ENCODE measurements at regions not wholly inside any gene's neighbourhood (a gene's known extent, or its start where the extent isn't known, plus 50 kb on each side); places are given as distances from the start of the nearest gene placed in this dataset.

DNA sequence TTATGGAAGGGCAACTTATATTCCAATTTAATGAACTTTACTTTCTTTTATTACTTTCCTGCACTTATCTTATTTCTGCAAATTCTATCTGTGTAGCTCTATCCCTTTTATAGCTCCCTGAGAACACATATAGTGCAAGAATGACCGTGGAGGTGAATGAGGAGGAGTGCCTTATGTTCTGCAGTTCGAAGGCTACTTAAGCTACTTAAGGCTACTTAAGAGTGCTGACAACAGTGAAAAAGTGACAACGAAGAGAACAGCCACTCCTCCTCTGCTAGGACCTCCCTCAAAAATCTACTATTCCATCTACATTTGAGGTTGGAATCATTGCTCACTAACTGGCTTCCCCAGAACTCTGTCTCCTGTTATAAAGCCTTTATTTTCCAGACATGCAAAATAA, 1365.7 kb upstream of the C9orf72 start:
- intact Hi-C loops (cut with micrococcal nuclease; ENCODE audit: unreplicated experiment) (no loop called here), in situ Hi-C loops (cut with HindIII; ENCODE audit: extremely low pct_ligation_motif_present, low pct_unique_long_range_greater_than_20kb) (no loop called here)
- FAIRE-seq (no peak), DNase-seq (ENCODE audit: low spot score) (no peak), ATAC-seq (no peak)
- POLR2A ChIA-PET: no interaction called here
- WGBS (ENCODE audit: low lambda C conversion rate): 2% methylated on average over 3 of the region's 3 CpGs
- no peak overlapping the region for H3K4me3 ChIP-seq (replicated peaks in 1 of 3; ENCODE audit: insufficient read depth in 1 of 3, low read depth in 2 of 3, low read length in 3 of 3)
- H3K36me3 ChIP-seq (replicated peaks in 1 of 2; ENCODE audit: control insufficient read depth in 1 of 2, insufficient read depth in 2 of 2, low read length in 2 of 2): no peaks in the 10 kb centered on the region
- H3K4me1 ChIP-seq (ENCODE audit: insufficient read depth, low read length): no peaks in the 10 kb centered on the region
- no peak overlapping the region for H2AFZ ChIP-seq (ENCODE audit: low read length)
- TF ChIP-seq, protein P1, sequence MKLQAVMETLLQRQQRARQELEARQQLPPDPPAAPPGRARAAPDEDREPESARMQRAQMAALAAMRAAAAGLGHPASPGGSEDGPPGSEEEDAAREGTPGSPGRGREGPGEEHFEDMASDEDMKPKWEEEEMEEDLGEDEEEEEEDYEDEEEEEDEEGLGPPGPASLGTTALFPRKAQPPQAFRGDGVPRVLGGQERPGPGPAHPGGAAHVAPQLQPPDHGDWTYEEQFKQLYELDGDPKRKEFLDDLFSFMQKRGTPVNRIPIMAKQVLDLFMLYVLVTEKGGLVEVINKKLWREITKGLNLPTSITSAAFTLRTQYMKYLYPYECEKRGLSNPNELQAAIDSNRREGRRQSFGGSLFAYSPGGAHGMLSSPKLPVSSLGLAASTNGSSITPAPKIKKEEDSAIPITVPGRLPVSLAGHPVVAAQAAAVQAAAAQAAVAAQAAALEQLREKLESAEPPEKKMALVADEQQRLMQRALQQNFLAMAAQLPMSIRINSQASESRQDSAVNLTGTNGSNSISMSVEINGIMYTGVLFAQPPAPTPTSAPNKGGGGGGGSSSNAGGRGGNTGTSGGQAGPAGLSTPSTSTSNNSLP (IDR thresholded peaks at IDR 0.05; ENCODE audit: low read depth, low read length): no peak
- TF ChIP-seq NFIC (IDR thresholded peaks at IDR 0.05; ENCODE audit: low read length) (no peak), SRSF1 (optimal IDR thresholded peaks at IDR 0.05; ENCODE audit: low read depth, low read length) (no peak), HNRNPUL1 (IDR thresholded peaks at IDR 0.05; ENCODE audit: low read depth, low read length) (no peak), SKI (IDR thresholded peaks at IDR 0.05; ENCODE audit: partially characterized antibody) (no peak), SMAD9 (CRISPR knock-in tag; IDR thresholded peaks at IDR 0.05) (no peak)
- no peaks in the 10 kb centered on the region for H3K27me3 ChIP-seq (ENCODE audit: control insufficient read depth in 1 of 2, insufficient read depth in 2 of 2, low read length in 2 of 2)
- no peak overlapping the region for H3K27ac ChIP-seq (ENCODE audit: extremely low read length, insufficient read depth, low read length)
- no peaks in the 10 kb centered on the region for H3K79me2 ChIP-seq (ENCODE audit: insufficient read depth, low read length)
- H3K9me3 ChIP-seq (ENCODE audit: low read length): no peaks in the 10 kb centered on the region
- no peak overlapping the region for H3K4me2 ChIP-seq (ENCODE audit: low read depth, low read length)
- CTCF ChIA-PET (ENCODE audit: low intra/inter-chr PET ratio, low total read pairs): no interaction called here
- BruUV-seq (replicated peaks): no TSS peak
- H3K9ac ChIP-seq (ENCODE audit: insufficient read depth, low read depth, low read length): no peak overlapping the region
- no peaks in the 10 kb centered on the region for H4K20me1 ChIP-seq (ENCODE audit: insufficient read depth, low read length)

DNA sequence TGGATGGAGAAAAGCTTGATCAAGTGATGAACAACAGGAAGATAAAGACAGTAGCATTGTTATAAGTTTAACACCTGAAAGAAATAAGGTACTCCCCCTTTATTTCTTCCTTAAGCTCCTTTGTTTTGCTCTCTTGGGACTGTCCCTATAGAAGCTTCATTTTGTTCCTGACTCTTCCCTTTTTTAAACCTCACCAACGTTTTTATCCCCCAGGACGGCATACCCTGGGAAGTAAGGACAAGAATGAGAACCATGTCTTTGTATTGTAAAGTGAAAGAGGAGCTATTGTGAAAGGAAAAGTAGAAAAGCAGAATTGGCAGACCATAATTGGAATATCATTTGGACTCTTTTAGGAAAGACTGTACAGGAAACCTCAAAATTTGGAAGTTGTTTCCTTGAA, 1368.6 kb upstream of the C9orf72 start:
- H3K9ac ChIP-seq (ENCODE audit: insufficient read depth, low read depth, low read length): no peak overlapping the region
- intact Hi-C loops (cut with micrococcal nuclease; ENCODE audit: unreplicated experiment): no loop called here
- BruUV-seq (replicated peaks): no TSS peak
- H3K27ac ChIP-seq (ENCODE audit: extremely low read length, insufficient read depth, low read length): no peak overlapping the region
- H3K4me2 ChIP-seq (ENCODE audit: low read depth, low read length): no peak overlapping the region
- no peaks in the 10 kb centered on the region for H4K20me1 ChIP-seq (ENCODE audit: insufficient read depth, low read length)
- no peaks in the 10 kb centered on the region for H3K27me3 ChIP-seq (ENCODE audit: control insufficient read depth in 1 of 2, insufficient read depth in 2 of 2, low read length in 2 of 2)
- FAIRE-seq (no peak), DNase-seq (ENCODE audit: low spot score) (no peak), ATAC-seq (no peak)
- no peak overlapping the region for H2AFZ ChIP-seq (ENCODE audit: low read length)
- H3K79me2 ChIP-seq (ENCODE audit: insufficient read depth, low read length): no peaks in the 10 kb centered on the region
- H3K4me1 ChIP-seq (ENCODE audit: insufficient read depth, low read length): no peaks in the 10 kb centered on the region
- CTCF ChIA-PET (ENCODE audit: low intra/inter-chr PET ratio, low total read pairs): no interaction called here
- H3K9me3 ChIP-seq (ENCODE audit: low read length): no peaks in the 10 kb centered on the region
- H3K4me3 ChIP-seq (replicated peaks in 1 of 3; ENCODE audit: insufficient read depth in 1 of 3, low read depth in 2 of 3, low read length in 3 of 3): no peak overlapping the region
- no peaks in the 10 kb centered on the region for H3K36me3 ChIP-seq (replicated peaks in 1 of 2; ENCODE audit: control insufficient read depth in 1 of 2, insufficient read depth in 2 of 2, low read length in 2 of 2)
- in situ Hi-C loops (cut with HindIII; ENCODE audit: extremely low pct_ligation_motif_present, low pct_unique_long_range_greater_than_20kb): no loop called here
- 0% methylated on average over 2 of the region's 2 CpGs for WGBS (ENCODE audit: low lambda C conversion rate)
- POLR2A ChIA-PET: no interaction called here
- TF ChIP-seq TSC22D2 (CRISPR knock-in tag; IDR thresholded peaks at IDR 0.05; ENCODE audit: borderline replicate concordance) (no peak), ZNF10 (CRISPR knock-in tag; IDR thresholded peaks at IDR 0.05; ENCODE audit: borderline replicate concordance, low read depth) (no peak), CAMTA2 (CRISPR knock-in tag; IDR thresholded peaks at IDR 0.05; ENCODE audit: borderline replicate concordance) (no peak), ZNF614 (CRISPR knock-in tag; IDR thresholded peaks at IDR 0.05; ENCODE audit: borderline replicate concordance) (no peak), TCF7 (IDR thresholded peaks at IDR 0.05; ENCODE audit: low read depth) (no peak)
- TF ChIP-seq, protein P2, sequence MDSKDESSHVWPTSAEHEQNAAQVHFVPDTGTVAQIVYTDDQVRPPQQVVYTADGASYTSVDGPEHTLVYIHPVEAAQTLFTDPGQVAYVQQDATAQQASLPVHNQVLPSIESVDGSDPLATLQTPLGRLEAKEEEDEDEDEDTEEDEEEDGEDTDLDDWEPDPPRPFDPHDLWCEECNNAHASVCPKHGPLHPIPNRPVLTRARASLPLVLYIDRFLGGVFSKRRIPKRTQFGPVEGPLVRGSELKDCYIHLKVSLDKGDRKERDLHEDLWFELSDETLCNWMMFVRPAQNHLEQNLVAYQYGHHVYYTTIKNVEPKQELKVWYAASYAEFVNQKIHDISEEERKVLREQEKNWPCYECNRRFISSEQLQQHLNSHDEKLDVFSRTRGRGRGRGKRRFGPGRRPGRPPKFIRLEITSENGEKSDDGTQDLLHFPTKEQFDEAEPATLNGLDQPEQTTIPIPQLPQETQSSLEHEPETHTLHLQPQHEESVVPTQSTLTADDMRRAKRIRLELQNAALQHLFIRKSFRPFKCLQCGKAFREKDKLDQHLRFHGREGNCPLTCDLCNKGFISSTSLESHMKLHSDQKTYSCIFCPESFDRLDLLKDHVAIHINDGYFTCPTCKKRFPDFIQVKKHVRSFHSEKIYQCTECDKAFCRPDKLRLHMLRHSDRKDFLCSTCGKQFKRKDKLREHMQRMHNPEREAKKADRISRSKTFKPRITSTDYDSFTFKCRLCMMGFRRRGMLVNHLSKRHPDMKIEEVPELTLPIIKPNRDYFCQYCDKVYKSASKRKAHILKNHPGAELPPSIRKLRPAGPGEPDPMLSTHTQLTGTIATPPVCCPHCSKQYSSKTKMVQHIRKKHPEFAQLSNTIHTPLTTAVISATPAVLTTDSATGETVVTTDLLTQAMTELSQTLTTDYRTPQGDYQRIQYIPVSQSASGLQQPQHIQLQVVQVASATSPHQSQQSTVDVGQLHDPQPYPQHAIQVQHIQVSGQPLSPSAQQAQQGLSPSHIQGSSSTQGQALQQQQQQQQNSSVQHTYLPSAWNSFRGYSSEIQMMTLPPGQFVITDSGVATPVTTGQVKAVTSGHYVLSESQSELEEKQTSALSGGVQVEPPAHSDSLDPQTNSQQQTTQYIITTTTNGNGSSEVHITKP (CRISPR knock-in tag; IDR thresholded peaks at IDR 0.05; ENCODE audit: low read depth): no peak
- TF ChIP-seq, protein P3, sequence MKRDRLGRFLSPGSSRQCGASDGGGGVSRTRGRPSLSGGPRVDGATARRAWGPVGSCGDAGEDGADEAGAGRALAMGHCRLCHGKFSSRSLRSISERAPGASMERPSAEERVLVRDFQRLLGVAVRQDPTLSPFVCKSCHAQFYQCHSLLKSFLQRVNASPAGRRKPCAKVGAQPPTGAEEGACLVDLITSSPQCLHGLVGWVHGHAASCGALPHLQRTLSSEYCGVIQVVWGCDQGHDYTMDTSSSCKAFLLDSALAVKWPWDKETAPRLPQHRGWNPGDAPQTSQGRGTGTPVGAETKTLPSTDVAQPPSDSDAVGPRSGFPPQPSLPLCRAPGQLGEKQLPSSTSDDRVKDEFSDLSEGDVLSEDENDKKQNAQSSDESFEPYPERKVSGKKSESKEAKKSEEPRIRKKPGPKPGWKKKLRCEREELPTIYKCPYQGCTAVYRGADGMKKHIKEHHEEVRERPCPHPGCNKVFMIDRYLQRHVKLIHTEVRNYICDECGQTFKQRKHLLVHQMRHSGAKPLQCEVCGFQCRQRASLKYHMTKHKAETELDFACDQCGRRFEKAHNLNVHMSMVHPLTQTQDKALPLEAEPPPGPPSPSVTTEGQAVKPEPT (CRISPR knock-in tag; IDR thresholded peaks at IDR 0.05; ENCODE audit: low read depth): no peak
